Middle frontal gyrus (tissue), 1 donor: ENCODE measurements at regions not wholly inside any gene's neighbourhood (a gene's known extent, or its start where the extent isn't known, plus 50 kb on each side); places are given as distances from the start of the nearest gene placed in this dataset.

ENCODE experiments used
- DNase-seq: peaks from one replicate; pipeline ENCODE4 v3.0.0-alpha.2; 2015; ENCODE audit warnings: low spot score; ENCODE audit errors: extremely low spot score

GRCh38 chr21:16011719-16012118 is 281.9 kb downstream of the USP25 start:
- no peak for DNase-seq

GRCh38 chr21:16013570-16013969 is 283.8 kb downstream of the USP25 start:
- DNase-seq: no peak

GRCh38 chr21:16020878-16021277 is 291.1 kb downstream of the USP25 start:
- DNase-seq: no peak

- DNase-seq: no peak
These were observed 292.3 kb downstream of the USP25 start for GRCh38 chr21:16022116-16022515.

- no peak for DNase-seq
These were observed 293.1 kb downstream of the USP25 start for GRCh38 chr21:16022921-16023320.

GRCh38 chr21:16028142-16028541 is 298.4 kb downstream of the USP25 start:
- DNase-seq: no peak

- no peak for DNase-seq
These were observed 299.2 kb downstream of the USP25 start for GRCh38 chr21:16028941-16029464.

- no peak for DNase-seq
These were observed 303.4 kb downstream of the USP25 start for GRCh38 chr21:16033193-16033592.

GRCh38 chr21:16034446-16035190 is 304.8 kb downstream of the USP25 start:
- no peak for DNase-seq

- DNase-seq: no peak
These were observed 307.7 kb downstream of the USP25 start for GRCh38 chr21:16037421-16037955.

GRCh38 chr21:16040601-16041000 is 310.8 kb downstream of the USP25 start:
- no peak for DNase-seq

GRCh38 chr21:16044676-16045075 is 314.9 kb downstream of the USP25 start:
- DNase-seq: no peak

- DNase-seq: no peak
These were observed 317.0 kb downstream of the USP25 start for GRCh38 chr21:16046656-16047330.

- DNase-seq: no peak
These were observed 318.1 kb downstream of the USP25 start for GRCh38 chr21:16047904-16048303.

GRCh38 chr21:16055014-16055413 is 325.2 kb downstream of the USP25 start:
- DNase-seq: no peak

- DNase-seq: no peak
These were observed 329.1 kb downstream of the USP25 start for GRCh38 chr21:16058896-16059295.

GRCh38 chr21:16059981-16060380 is 330.2 kb downstream of the USP25 start:
- no peak for DNase-seq

GRCh38 chr21:16061194-16061593 is 331.4 kb downstream of the USP25 start:
- no peak for DNase-seq

- DNase-seq: no peak
These were observed 339.7 kb downstream of the USP25 start for GRCh38 chr21:16069178-16070112.

- no peak for DNase-seq
These were observed 340.4 kb downstream of the USP25 start for GRCh38 chr21:16070207-16070651.

GRCh38 chr21:16071092-16071491 is 341.3 kb downstream of the USP25 start:
- DNase-seq: peak; percentile 87
